HepG2 (cell line): ENCODE measurements at regions not wholly inside any gene's neighbourhood (a gene's known extent, or its start where the extent isn't known, plus 50 kb on each side); places are given as distances from the start of the nearest gene placed in this dataset.

Experiments
- ATAC-seq: fragments of 200-7000 bp; cut with Tn5 transposase; 3 replicates; pipeline ENCODE4 v1.9.1; 2020; ENCODE audit warnings: mild to moderate bottlenecking, moderate library complexity
- BruUV-seq: library from RNA; stranded (reverse); fragments of 400-500 nt; replicated peaks from 2 replicates; lab custom pipeline; 2021; lab: Mats Ljungman, UMichigan
- CTCF ChIA-PET: fragments of 300-600 bp; formaldehyde crosslinking; extraction: SDS; loops from one replicate; lab custom pipeline; 2021; ENCODE audit warnings: low total read pairs, inconsistent platforms, low intra/inter-chr PET ratio; lab: Yijun Ruan, JAX
- POLR2A ChIA-PET: fragments of 350-600 bp; sonication (Branson Sonifier 250); formaldehyde crosslinking; loops from one replicate; lab custom pipeline; 2020; ENCODE audit warnings: antibody characterized with exemption, inconsistent platforms; lab: Yijun Ruan, JAX
- DNase-seq: peaks from one replicate; pipeline ENCODE4 v3.0.0-alpha.2; 2015; ENCODE audit warnings: low spot score
- FAIRE-seq: peaks from 3 replicates; lab custom pipeline; 2011; peaks lifted over from hg19 to GRCh38; lab: Jason Lieb, UNC
- H2AFZ ChIP-seq: one replicate; pipeline ENCODE4 v1.6.1; 2011; ENCODE audit warnings: low read length, inconsistent platforms
- H3K27ac ChIP-seq: fragments of 300-600 bp; 3 replicates; pipeline ENCODE4 v1.8.0; 2011; ENCODE audit warnings: mixed run types, mild to moderate bottlenecking, mixed read lengths, low read length, inconsistent platforms; ENCODE audit not compliant: insufficient read depth; ENCODE audit errors: extremely low read length
- H3K27me3 ChIP-seq, 2 experiments: fragments of 200-600 bp in 1 of 2; 2 replicates in 1 of 2; 3 replicates in 1 of 2; pipeline versions ENCODE4 v1.6.0 to v1.8.0; 2011; ENCODE audit warnings: low read length in 2 of 2, mild to moderate bottlenecking in 2 of 2, moderate library complexity in 2 of 2, inconsistent platforms in 1 of 2; ENCODE audit not compliant: insufficient read depth in 2 of 2, control insufficient read depth in 1 of 2
- H3K36me3 ChIP-seq, 2 experiments: fragments of 200-600 bp in 1 of 2; replicated peaks in 1 of 2; 2 replicates in 1 of 2; 3 replicates in 1 of 2; pipeline versions ENCODE4 v1.5.1 to v1.8.0; 2011; ENCODE audit warnings: low read length in 2 of 2, inconsistent platforms in 1 of 2; ENCODE audit not compliant: insufficient read depth in 2 of 2, control insufficient read depth in 1 of 2
- H3K4me1 ChIP-seq: 2 replicates; pipeline ENCODE4 v1.5.1; 2012; ENCODE audit warnings: low read length, inconsistent platforms; ENCODE audit not compliant: insufficient read depth
- H3K4me2 ChIP-seq: 2 replicates; pipeline ENCODE4 v1.6.0; 2011; ENCODE audit warnings: low read depth, low read length, inconsistent platforms
- H3K4me3 ChIP-seq, 3 experiments: fragments of 200-600 bp in 1 of 3; sonication (generic), shearing (Covaris generic) in 1 of 3; replicated peaks in 1 of 3; 2 replicates each; pipeline ENCODE4 v1.5.1; 2011 to 2016; ENCODE audit warnings: low read length in 3 of 3, inconsistent platforms in 2 of 3, low read depth in 2 of 3, mild to moderate bottlenecking in 2 of 3, control low read depth in 1 of 3, mixed read lengths in 1 of 3; ENCODE audit not compliant: insufficient read depth in 1 of 3
- H3K79me2 ChIP-seq: one replicate; pipeline ENCODE4 v1.6.1; 2011; ENCODE audit warnings: low read length, inconsistent platforms; ENCODE audit not compliant: insufficient read depth
- H3K9ac ChIP-seq: 2 replicates; pipeline ENCODE4 v1.6.0; 2011; ENCODE audit warnings: mild to moderate bottlenecking, low read depth, low read length, inconsistent platforms; ENCODE audit not compliant: insufficient read depth
- H3K9me3 ChIP-seq: 2 replicates; pipeline ENCODE4 v1.5.1; 2012; ENCODE audit warnings: mild to moderate bottlenecking, low read length
- H4K20me1 ChIP-seq: 2 replicates; pipeline ENCODE4 v1.6.0; 2011; ENCODE audit warnings: inconsistent platforms, mild to moderate bottlenecking, low read length, moderate library complexity; ENCODE audit not compliant: insufficient read depth
- FLYWCH1 ChIP-seq: sonication (generic); formaldehyde crosslinking; IDR thresholded peaks from 2 replicates; pipeline ENCODE4 v1.8.1; 2023; ENCODE audit warnings: mild to moderate bottlenecking, missing genetic modification reagents
- HMGXB4 ChIP-seq, 2 experiments: sonication (generic) in 1 of 2; formaldehyde crosslinking in 1 of 2; IDR thresholded peaks; 2 replicates each; pipeline versions ENCODE4 v1.4.0 to v1.6.1; 2018 to 2020; ENCODE audit warnings: missing genetic modification reagents in 2 of 2, borderline replicate concordance in 1 of 2, low read depth in 1 of 2, mild to moderate bottlenecking in 1 of 2, missing biosample characterization in 1 of 2
- LRRFIP1 ChIP-seq: sonication (generic); formaldehyde crosslinking; conservative IDR thresholded peaks from 2 replicates; pipeline ENCODE4 v1.4.0; 2020; ENCODE audit warnings: missing genetic modification reagents
- MTA1 ChIP-seq: sonication (generic); formaldehyde crosslinking; IDR thresholded peaks from 2 replicates; pipeline ENCODE4 v1.4.0; 2020; ENCODE audit warnings: missing genetic modification reagents, mild to moderate bottlenecking, borderline replicate concordance
- MTERF4 ChIP-seq: sonication (generic); formaldehyde crosslinking; IDR thresholded peaks from 2 replicates; pipeline ENCODE4 v1.8.0; 2023; ENCODE audit warnings: mild to moderate bottlenecking, missing genetic modification reagents
- PHF20 ChIP-seq: sonication (generic); formaldehyde crosslinking; IDR thresholded peaks from 2 replicates; pipeline ENCODE4 v1.5.0; 2020; ENCODE audit warnings: mild to moderate bottlenecking, missing genetic modification reagents
- TBX2 ChIP-seq: sonication (generic); formaldehyde crosslinking; IDR thresholded peaks from 2 replicates; pipeline ENCODE4 v1.5.0; 2020; ENCODE audit warnings: missing genetic modification reagents, mild to moderate bottlenecking, borderline replicate concordance
- XBP1 ChIP-seq: sonication (generic); formaldehyde crosslinking; IDR thresholded peaks from 2 replicates; pipeline ENCODE4 v1.5.0; 2020; ENCODE audit warnings: missing genetic modification reagents
- ZNF20 ChIP-seq: sonication (generic); formaldehyde crosslinking; IDR thresholded peaks from 2 replicates; pipeline ENCODE4 v1.4.0; 2020; ENCODE audit warnings: mild to moderate bottlenecking, moderate library complexity, missing genetic modification reagents
- ZNF33B ChIP-seq: sonication (generic); formaldehyde crosslinking; IDR thresholded peaks from 2 replicates; pipeline ENCODE4 v1.5.1; 2020; ENCODE audit warnings: mild to moderate bottlenecking, missing genetic modification reagents
- ZNF382 ChIP-seq: sonication (generic); formaldehyde crosslinking; IDR thresholded peaks from 2 replicates; pipeline ENCODE4 v1.5.0; 2020; ENCODE audit warnings: missing genetic modification reagents, mild to moderate bottlenecking, borderline replicate concordance
- WGBS: methylation state at CpG from one replicate; pipeline ENCODE4 v1.1.6; 2017; ENCODE audit warnings: low lambda C conversion rate; 5-methylcytosine and 5-hydroxymethylcytosine counted together
- in situ Hi-C: cut with HindIII; loops from 2 replicates; pipeline ENCODE4 v1.10.0; 2017; ENCODE audit warnings: low pct_unique_long_range_greater_than_20kb; ENCODE audit not compliant: extremely low pct_ligation_motif_present
- intact Hi-C: fragments of 100-400 bp; cut with micrococcal nuclease; formaldehyde crosslinking; loops from one replicate; pipeline ENCODE4 v1.10.0; 2022; ENCODE audit not compliant: unreplicated experiment

DNA sequence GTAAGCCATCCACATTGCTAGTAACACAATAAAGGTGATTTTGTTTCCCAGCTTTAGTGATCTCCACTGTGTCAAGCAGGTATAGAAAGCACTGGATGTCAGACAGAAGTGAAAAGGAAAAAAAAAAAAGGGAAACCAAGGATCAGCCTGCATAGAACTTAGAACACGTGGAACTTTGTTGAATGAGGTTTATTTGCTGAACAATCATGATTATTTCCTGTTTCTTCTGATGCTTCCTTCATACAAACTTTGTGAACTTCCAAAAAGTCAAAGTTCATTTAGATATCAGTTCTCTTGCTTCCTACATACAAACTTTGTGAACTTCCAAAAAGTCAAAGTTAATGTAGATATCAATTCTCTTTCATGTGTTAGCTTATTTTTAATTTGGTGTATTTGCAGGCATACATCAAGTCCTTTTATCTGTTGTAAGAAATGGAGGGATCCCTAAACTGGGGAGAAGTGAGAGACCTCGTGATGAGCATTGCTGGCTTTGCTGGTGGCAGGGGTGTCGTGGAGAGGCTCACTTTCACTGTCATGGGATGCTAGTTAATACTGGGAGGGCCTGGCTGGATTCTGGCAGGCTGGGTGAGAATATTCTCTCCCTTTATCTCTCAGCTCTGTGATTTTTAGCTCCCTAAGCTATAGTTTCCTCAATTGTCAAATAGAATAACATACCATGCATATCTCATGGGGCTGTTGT, 298.4 kb downstream of the INHBA start:
- intact Hi-C loops (no loop called here), in situ Hi-C loops (no loop called here)
- Histone ChIP-seq H4K20me1 (no peaks in the 10 kb centered on the region), H3K27ac (no peak overlapping the region), H3K27me3 (no peaks in the 10 kb centered on the region), H3K4me1 (no peaks in the 10 kb centered on the region), H3K79me2 (no peaks in the 10 kb centered on the region), H3K36me3 (no peaks in the 10 kb centered on the region), H3K9me3 (peaks cover 14% of the 10 kb centered on the region), H3K9ac (no peak overlapping the region), H2AFZ (no peak overlapping the region), H3K4me3 (no peak overlapping the region), H3K4me2 (no peak overlapping the region)
- WGBS: 0% methylated on average over 3 of the region's 3 CpGs
- TF ChIP-seq ZNF20 (CRISPR knock-in tag) (no peak), FLYWCH1 (no peak), LRRFIP1 (CRISPR knock-in tag) (no peak), TBX2 (CRISPR knock-in tag) (no peak), MTA1 (CRISPR knock-in tag) (no peak), ZNF382 (CRISPR knock-in tag) (no peak), XBP1 (no peak), HMGXB4 (CRISPR knock-in tag; IDR thresholded peaks at IDR 0.05; ENCODE audit: borderline replicate concordance in 1 of 2, low read depth in 1 of 2) (no peak), MTERF4 (no peak), PHF20 (CRISPR knock-in tag) (no peak), ZNF33B (CRISPR knock-in tag) (no peak)
- BruUV-seq: no TSS peak
- CTCF ChIA-PET: no interaction called here
- POLR2A ChIA-PET: no interaction called here
- FAIRE-seq (no peak), ATAC-seq (no peak), DNase-seq (no peak)
